GM10248 (cell line): ENCODE measurements at regions not wholly inside any gene's neighbourhood (a gene's known extent, or its start where the extent isn't known, plus 50 kb on each side); places are given as distances from the start of the nearest gene placed in this dataset.

Experiments used
- CTCF ChIA-PET: fragments of 300-600 bp; sonication (Branson Sonifier 250); formaldehyde crosslinking; extraction: SDS; loops from one replicate; lab custom pipeline; 2021; ENCODE audit warnings: antibody characterized with exemption; lab: Yijun Ruan, JAX
- POLR2A ChIA-PET: fragments of 350-650 bp; sonication (Branson Sonifier 250); formaldehyde crosslinking; extraction: SDS; loops from one replicate; lab custom pipeline; 2020; ENCODE audit warnings: antibody characterized with exemption; lab: Yijun Ruan, JAX
- DNase-seq: peaks from one replicate; pipeline ENCODE4 v3.0.0; 2012; ENCODE audit errors: extremely low spot score
- TF ChIP-seq, protein P1 (sequence below): IDR thresholded peaks from 2 replicates; pipeline ENCODE4 v1.5.1; 2012; ENCODE audit warnings: mild to moderate bottlenecking, low read depth; ENCODE audit errors: extremely low read depth, missing control alignments, control extremely low read depth

DNA sequence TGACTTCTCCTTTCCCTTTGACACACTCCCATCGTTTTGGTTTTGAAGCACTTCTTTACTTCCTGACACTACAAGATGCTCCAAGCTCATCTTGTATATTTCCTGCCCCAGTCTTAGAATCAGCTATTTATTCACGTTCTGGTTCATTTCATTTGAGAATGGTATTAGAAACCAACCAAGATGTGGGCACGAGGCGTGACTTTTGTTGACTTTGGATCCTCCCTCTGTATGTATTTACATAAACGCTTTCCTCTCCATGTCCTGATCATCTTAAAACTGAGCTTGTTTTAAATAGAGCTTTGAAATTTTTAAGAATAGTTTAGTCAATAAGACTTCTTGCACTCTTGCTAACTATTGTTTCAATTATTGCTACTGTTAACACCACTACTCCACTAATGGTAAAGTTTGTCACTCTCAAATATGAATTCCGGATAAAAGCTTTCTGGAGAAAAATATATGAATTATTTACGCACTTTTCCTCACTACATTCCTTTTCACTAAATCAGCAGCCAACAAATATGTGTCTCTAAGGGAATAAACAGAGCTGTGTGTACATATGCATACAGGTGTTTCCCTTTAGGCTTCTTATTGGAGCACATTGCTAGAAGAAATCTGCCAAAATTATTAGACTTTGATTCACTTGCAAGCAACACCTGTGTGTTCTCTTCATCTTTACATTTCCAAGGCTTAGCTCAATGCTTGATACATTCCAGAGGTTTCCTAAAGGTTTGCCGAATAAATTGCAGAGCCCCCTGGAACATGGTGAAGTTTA is 77.3 kb upstream of the TMEM244 start:
- CTCF ChIA-PET = interaction anchor here (0.7 to 2.5 kb wide), 17 partner anchors 8 to 441 kb away, joined by 3 to 12 read pairs (median 4); no protein-coding TSS in a partner anchor
- POLR2A ChIA-PET = no interaction called here
- no peak for DNase-seq
- TF ChIP-seq, protein P1, sequence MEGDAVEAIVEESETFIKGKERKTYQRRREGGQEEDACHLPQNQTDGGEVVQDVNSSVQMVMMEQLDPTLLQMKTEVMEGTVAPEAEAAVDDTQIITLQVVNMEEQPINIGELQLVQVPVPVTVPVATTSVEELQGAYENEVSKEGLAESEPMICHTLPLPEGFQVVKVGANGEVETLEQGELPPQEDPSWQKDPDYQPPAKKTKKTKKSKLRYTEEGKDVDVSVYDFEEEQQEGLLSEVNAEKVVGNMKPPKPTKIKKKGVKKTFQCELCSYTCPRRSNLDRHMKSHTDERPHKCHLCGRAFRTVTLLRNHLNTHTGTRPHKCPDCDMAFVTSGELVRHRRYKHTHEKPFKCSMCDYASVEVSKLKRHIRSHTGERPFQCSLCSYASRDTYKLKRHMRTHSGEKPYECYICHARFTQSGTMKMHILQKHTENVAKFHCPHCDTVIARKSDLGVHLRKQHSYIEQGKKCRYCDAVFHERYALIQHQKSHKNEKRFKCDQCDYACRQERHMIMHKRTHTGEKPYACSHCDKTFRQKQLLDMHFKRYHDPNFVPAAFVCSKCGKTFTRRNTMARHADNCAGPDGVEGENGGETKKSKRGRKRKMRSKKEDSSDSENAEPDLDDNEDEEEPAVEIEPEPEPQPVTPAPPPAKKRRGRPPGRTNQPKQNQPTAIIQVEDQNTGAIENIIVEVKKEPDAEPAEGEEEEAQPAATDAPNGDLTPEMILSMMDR = no peak

DNA sequence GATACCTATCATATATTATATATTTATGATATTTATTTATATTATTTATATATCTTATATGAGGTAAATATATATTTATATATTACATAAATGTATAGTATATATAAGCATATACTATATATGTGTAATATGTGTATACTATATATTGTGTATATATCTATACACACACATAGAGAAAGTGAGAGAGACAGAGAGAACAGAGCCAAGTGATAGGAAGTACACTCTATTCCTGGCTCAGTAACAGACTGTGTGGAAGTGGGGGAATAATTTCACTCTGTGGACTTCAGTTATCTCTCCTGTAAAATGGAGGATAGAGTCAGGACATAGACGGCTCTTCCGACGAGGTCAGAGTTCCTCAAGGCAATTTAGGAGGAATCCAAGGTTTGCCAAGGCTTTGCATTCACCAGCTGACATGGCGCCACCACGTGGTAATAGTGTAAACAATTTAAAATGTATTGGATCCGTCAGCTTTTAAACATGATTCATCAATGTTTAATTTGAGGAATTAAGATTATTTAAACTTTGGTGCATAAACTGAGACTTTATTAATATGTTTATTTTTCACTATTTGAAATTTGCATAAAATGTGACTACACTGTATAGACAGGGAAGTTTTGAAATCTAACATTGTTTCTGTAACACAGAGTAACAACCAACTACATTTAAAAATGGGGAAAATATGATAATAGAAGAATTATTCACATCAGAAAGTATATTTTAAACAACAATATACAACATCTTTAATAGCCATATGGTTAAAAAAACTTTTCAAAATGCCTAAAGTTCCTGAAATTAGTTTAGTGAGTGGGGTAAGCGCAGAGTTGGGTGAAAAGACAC is 75.4 kb upstream of the TMEM244 start:
- no peak for DNase-seq
- TF ChIP-seq, protein P1 = peak; percentile 55
- ChIA-PET POLR2A (no interaction called here), CTCF (interaction anchor here (0.6 to 1.1 kb wide), 11 partner anchors 9 to 439 kb away, joined by 3 to 5 read pairs (median 4); no protein-coding TSS in a partner anchor)

DNA sequence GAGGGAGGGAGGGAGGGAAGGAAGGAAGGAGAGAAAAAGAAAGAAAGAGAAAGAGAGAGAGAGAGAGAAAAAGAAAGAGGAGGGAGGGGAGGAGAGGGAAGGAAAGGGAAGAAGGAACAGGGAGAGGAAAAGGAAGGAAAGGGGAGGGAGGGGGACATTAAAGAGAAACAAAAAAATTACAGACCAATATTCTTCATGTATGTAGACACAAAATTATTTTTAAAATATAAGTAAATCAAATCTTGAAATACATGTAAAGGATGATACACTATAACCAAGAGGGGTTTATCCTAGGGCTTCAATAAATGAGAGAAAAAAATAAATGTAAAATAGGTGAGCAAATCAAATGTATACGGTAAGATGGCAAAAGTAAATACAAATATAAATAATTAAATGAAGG is 71.2 kb upstream of the TMEM244 start:
- CTCF ChIA-PET = interaction anchor here (1.0 to 1.4 kb wide), 4 partner anchors 50 to 334 kb away, joined by 3 read pairs; no protein-coding TSS in a partner anchor
- DNase-seq = no peak
- TF ChIP-seq, protein P1 = no peak
- POLR2A ChIA-PET = no interaction called here

DNA sequence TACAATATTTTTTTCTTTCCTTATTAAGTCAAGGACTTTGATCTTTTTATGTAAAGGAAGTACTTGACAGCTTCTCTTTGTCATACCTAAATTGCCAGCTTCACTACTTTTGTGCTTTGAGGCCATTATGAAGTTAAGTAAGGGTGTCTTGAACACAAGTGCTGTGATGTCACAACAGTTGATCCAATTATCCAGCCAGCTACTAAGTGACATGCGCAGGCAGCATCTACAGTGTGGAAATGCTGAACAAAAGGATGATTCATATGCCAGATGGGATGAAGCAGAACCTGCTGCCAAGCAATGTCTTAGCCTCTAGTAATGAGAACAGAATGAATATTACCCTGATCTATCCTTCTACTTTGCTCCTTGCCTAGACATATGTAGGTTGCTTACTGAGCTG is 68.3 kb upstream of the TMEM244 start:
- TF ChIP-seq, protein P1 = no peak
- CTCF ChIA-PET = interaction anchor here (0.7 to 3.2 kb wide), 6 partner anchors 9 to 331 kb away, joined by 3 to 11 read pairs (median 3); no protein-coding TSS in a partner anchor
- POLR2A ChIA-PET = no interaction called here
- no peak for DNase-seq

DNA sequence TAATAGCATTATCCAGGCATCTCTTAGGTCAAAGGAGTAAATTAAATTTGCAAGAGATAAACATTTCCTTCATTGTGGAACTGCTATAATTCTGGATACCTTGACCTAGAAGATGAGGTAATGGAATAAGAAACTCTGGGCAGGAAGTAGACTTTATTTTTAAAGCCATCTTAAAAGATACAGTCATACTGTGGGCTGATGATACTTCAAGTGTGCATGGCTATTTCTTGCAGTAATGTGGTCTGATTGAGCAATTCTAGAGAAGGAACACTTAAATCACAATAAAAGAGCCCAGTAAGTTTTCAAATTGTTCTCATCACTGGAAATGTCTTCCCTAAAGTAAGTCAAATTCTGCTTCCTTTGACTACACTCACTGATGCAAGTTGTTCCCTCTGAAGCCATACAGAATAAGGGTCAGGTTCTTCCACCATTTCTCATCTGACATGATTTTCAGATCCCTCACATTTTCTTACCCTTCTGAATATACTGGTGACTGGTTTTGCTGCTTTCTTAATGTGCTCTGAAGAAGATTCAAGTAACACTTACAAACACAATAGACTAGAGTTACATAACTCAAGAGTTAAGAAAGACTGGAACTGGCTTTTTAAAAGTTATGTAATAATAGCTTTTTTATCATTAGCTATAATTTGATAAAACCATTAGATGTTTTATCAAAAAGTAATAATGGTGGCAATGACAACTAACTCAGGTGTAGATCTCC is 62.6 kb upstream of the TMEM244 start:
- CTCF ChIA-PET = no interaction called here
- TF ChIP-seq, protein P1 = no peak
- POLR2A ChIA-PET = no interaction called here
- DNase-seq = no peak
